Right ventricle myocardium superior (tissue), 1 donor: ENCODE measurements at regions not wholly inside any gene's neighbourhood (a gene's known extent, or its start where the extent isn't known, plus 50 kb on each side); places are given as distances from the start of the nearest gene placed in this dataset.

Experiments
- ATAC-seq: fragments of 200-7000 bp; cut with Tn5 transposase; one replicate; pipeline ENCODE4 v1.9.1; 2020; ENCODE audit warnings: mild to moderate bottlenecking; ENCODE audit not compliant: poor library complexity
- DNase-seq: peaks from one replicate; pipeline ENCODE4 v3.0.0-alpha.2; 2020
- intact Hi-C: fragments of 100-400 bp; cut with DNase I; formaldehyde crosslinking; loops from one replicate; pipeline ENCODE4 v1.11.2; 2022
- donor health status: DM: no; HTN: yes; CAD: no; lungs with severe emphysema.

- DNase-seq: no peak
- intact Hi-C loops: no loop called here
- no peak for ATAC-seq
Measured at GRCh38 chrX:107502316-107502715, 52.9 kb downstream of the FRMPD3 start.

DNA sequence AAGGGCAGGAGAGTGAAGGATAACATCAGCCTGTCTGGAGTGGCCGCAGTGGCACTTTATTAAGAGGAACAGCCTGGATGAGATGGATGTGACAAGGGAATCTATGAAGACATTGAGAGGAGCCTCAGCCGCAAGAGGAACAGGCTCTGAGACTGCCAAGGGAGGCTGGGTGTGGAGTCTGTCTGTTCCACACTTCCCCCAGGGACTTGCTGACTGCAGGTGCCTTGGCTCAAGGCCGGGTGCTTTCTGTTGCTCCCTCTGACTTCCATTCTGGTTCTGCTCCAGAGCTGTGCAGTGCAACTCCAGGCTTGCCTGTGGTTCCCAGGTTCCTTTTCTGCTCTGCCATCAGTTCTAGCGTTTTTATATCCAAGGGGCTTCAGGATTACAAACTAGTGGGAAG is 54.6 kb downstream of the FRMPD3 start:
- DNase-seq: no peak
- intact Hi-C loops: no loop called here
- no peak for ATAC-seq

DNA sequence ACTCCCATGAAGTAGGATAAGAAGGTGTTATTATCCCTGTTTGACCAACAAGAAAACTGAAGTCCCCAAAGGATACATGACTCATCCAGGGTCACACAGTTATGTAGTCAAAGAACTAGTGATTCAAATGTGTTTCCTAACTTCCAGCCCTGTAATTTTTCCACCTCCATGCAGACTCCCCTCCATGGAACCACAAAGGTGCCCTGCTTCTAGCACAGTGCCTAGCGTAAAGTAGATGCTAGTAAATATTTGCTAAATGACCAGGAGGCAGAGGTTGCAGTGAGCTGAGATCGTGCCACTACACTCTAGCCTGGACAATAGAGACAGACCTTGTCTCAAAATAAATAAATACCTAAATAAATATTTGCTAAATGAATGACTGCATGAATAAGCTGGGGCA is 55.8 kb downstream of the FRMPD3 start:
- intact Hi-C loops: no loop called here
- no peak for ATAC-seq
- DNase-seq: no peak

DNA sequence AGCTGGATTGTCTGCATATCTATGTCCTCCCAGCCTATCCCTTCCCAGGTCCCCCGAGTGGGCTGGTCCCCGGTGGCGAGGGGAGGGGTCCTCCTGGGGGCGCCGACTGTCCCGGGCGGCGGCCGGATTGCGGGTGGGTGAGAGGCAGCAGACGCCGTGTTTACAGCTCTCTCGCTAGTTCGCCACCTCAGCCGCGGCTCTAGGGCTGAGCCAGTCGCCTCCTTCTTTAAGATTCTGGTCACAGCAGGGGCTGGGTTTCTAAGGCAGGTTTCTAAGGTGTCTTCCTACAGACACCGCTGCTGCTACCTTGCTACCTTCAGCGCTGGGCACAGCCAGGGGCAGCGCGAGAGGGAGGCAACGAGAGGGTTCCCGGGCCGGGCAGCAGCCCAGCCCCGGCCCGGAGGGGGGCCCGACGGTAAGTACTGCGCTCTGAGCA is 57.2 kb downstream of the FRMPD3 start:
- intact Hi-C loops: no loop called here

GRCh38 chrX:107507093-107507743 is 57.8 kb downstream of the FRMPD3 start:
- DNase-seq (no peak), ATAC-seq (no peak)
- intact Hi-C loops: no loop called here

More for the DNA sequence above, 57.2 kb downstream of the FRMPD3 start:
- ATAC-seq (no peak), DNase-seq (no peak)

- DNase-seq: no peak
- intact Hi-C loops: no loop called here
- no peak for ATAC-seq
Measured at GRCh38 chrX:107507744-107508117, 58.3 kb downstream of the FRMPD3 start.

- intact Hi-C loops: no loop called here
- no peak for DNase-seq
- ATAC-seq: no peak
Measured at GRCh38 chrX:107508925-107509324, 59.5 kb downstream of the FRMPD3 start.

DNA sequence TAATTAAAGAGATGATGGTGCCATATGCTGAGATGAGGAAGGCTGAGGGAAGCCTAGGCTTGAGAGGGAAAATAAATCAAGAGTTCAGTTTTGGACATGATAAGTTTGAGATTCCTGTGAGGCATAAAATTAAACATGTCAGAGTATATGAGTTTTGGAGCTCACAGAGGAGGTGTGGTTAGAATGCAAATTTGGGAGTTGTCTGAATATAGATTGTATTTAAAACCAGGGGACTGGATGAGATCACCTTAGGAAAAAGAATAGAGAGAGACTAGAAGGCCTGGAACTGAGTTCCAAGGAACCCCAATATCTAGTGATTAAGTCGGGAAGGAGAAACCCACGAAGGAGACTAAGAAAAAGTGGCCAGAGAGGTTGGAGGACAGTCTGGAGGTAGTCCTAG is 65.5 kb downstream of the FRMPD3 start:
- intact Hi-C loops: no loop called here
- DNase-seq (no peak), ATAC-seq (no peak)

GRCh38 chrX:107521877-107522586 is 72.6 kb downstream of the FRMPD3 start:
- DNase-seq (no peak), ATAC-seq (no peak)
- intact Hi-C loops: no loop called here

DNA sequence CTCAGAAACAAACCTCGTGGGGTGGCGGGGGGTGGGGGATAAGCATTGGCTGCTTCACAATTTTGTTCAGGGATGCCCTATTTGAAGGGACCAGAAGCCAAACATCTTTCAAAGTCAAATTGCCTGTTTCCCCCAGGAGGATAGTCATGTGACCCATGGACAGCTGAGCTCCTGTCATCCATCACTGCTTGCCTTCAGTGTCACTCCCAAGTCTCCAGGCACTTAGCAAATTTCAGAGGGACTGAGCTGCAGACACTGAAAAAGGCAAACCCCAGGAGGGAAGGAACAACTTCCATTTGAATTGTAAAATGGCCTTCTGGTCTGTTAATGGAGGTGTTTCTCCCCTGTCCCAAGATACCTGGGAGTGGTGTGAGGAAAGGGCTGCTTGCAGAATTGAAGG is 73.4 kb downstream of the FRMPD3 start:
- intact Hi-C loops: no loop called here
- DNase-seq: no peak
- no peak for ATAC-seq

DNA sequence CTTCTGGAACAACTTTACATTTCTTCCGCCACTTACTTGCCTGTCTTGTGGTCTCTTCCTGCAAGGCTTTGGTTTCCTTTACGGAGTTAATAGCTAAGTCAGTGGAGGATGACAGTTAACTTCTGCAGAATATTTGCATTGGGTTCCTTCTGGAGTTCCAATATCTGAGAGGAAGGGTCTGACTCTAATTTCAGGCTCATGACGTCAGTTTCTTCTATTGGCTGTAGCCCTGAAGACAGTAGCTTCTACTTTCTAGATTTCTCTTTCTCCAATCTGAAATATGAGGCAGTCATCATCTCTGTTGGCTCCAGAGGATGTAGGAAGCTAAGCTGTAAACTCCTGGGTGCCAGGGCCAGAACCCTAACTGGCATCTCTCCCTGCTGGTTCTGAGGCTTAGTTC is 76.7 kb downstream of the FRMPD3 start:
- DNase-seq: no peak
- intact Hi-C loops: no loop called here
- ATAC-seq: no peak

DNA sequence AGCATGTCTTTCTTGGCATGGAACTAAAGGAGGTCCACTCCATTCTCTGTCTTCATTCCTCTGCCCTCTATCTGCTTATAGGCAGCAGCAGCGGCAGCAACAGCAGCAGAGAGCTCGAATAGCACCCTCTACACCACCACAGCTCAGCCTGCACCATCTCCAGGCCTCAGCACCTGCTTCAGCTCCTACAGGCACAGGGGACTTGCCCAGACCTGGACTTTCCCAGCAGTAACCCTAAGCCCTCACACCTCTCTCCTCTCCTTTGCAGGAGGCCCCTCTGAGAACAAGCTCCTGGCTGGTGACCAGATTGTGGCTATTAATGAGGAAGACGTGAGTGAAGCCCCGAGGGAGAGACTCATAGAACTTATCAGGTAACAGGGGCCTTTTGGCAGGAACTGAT is 80.7 kb downstream of the FRMPD3 start:
- intact Hi-C loops: no loop called here
- no peak for ATAC-seq

DNA sequence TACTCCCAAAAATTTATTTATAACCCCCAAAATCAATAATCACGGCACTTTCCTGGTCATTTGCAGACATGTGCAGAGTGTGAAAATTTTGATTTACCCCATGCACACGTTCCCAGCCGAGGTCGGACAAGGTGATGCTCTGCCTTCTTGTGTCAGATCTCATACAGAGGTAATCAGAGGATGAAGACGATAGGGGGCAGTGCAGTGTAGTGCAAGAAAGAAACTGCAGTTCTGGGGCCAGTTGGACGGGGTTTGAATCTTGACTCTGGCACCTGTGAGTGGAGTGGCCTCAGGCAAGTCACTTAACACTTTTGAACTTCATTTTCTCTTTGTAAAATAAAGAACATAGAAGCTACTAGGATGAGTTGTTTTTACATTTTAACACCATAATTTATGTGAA is 88.4 kb downstream of the FRMPD3 start:
- ATAC-seq: peak; percentile 56
- DNase-seq: no peak
- intact Hi-C loops: no loop called here

More for the DNA sequence above, 80.7 kb downstream of the FRMPD3 start:
- DNase-seq: no peak

GRCh38 chrX:107541244-107541643 is 87.1 kb upstream of the PRPS1 start:
- no peak for DNase-seq
- ATAC-seq: no peak
- intact Hi-C loops: no loop called here

GRCh38 chrX:107542040-107542439 is 86.3 kb upstream of the PRPS1 start:
- ATAC-seq (no peak), DNase-seq (no peak)
- intact Hi-C loops: no loop called here

GRCh38 chrX:107542500-107542899 is 85.8 kb upstream of the PRPS1 start:
- no peak for ATAC-seq
- no peak for DNase-seq
- intact Hi-C loops: no loop called here

- peak; percentile 84 for ATAC-seq
- intact Hi-C loops: no loop called here
- no peak for DNase-seq
Measured at GRCh38 chrX:107547621-107548020, 80.7 kb upstream of the PRPS1 start.

DNA sequence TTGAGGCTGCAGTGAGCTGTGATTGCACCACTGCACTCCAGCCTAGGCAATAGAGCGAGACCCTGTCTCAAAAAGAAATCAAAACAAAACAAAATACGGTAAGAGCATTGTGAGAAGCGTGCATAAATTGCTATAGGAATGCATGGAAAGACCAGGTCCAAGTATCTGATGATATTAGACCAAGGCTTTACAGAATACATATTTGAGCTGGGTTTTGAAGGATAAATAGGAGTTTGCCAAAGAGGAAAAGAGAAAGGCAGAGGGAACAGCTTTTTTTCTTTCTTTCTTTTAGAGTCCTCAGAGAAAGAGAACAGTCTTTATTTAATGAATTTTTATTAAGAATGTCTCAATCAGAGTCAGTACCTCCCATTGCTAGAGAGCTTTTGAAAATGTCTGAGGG is 79.5 kb upstream of the PRPS1 start:
- ATAC-seq: no peak
- intact Hi-C loops: no loop called here

GRCh38 chrX:107549504-107549903 is 78.8 kb upstream of the PRPS1 start:
- ATAC-seq: no peak
- DNase-seq: no peak
- intact Hi-C loops: no loop called here

More for the DNA sequence above, 79.5 kb upstream of the PRPS1 start:
- DNase-seq: no peak

GRCh38 chrX:107551546-107551945 is 76.8 kb upstream of the PRPS1 start:
- intact Hi-C loops: no loop called here
- DNase-seq (peak; percentile 40), ATAC-seq (peak; percentile 65)

GRCh38 chrX:107552930-107553329 is 75.4 kb upstream of the PRPS1 start:
- ATAC-seq (no peak), DNase-seq (no peak)
- intact Hi-C loops: no loop called here
